HG02885 (cell line): ENCODE measurements at regions not wholly inside any gene's neighbourhood (a gene's known extent, or its start where the extent isn't known, plus 50 kb on each side); places are given as distances from the start of the nearest gene placed in this dataset.
"Not testable (repeated sequence)": the region's sequence is repeated elsewhere in the genome, so short reads cannot be mapped to it uniquely, and the experiment has no call there.

Experiments used
- ATAC-seq: cut with Tn5 transposase; IDR thresholded peaks from one replicate; pipeline ENCODE4 v1.9.1; 2021; ENCODE audit warnings: mild to moderate bottlenecking; ENCODE audit not compliant: unreplicated experiment, poor library complexity

DNA sequence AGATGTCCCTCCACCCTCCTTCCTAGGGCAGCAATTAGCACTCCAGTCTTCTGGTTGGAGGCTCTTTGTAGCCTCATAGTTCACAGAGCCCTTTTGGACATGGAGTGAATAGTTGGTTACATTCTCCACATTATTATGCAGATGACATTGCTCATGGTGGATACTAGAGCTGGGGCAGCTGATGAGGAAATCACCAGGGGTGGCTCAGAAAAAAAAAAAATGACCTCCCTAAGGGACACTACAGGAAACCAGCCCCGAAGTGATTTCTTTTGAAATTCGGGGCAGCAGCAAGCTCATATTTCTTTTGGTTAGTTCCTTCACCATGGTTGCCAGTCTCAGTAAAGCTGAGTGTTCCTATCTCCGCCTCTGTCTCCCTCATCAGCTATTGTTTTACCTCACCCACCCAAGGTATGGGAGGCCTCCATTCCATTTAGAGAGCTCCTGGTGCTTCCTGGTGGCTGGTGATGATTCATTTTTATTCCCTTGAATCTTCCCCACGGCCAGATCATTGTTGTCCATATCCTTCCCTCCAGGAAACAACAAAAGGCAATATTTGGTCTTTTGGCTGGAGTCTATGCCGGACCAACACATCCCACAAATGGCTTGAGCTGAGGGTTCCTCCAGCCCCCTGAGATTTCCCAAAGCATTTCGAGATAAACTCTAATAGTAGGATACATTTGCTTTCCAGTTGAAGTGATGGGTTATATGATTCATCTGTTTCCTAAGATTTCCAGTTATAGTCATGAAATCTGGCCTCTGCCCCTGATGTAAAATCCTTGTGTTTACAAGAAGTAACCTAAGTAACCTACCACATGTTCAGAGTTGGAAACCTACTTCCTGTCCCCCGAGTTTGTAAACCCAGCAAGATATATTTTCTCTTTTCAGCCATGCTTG, 56.2 kb upstream of the NID2 start:
- ATAC-seq = no peak

GRCh38 chr14:52122163-52122562, 53.3 kb upstream of the NID2 start:
- ATAC-seq = not testable (repeated sequence)

DNA sequence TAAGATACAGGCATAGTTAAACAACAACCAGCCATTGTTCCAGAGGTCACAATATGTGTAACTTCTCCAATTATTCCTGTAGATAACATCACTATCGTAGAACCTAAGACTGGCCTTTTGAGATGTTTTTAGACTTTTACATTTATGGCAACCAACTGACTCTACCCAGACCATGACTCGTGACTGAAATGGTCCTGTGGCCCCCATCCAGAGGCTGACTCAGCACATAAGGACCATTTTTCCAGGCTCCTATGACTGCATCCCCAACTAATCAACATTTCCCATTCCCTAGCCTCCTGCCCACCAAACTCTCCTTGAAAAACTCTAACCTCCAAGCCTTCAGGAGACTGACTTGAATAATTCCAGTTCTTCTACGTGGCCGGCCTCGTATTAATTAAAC, 52.6 kb upstream of the NID2 start:
- no peak for ATAC-seq

GRCh38 chr14:52119030-52119429, 50.2 kb upstream of the NID2 start:
- no peak for ATAC-seq
